ENCODE measurements at regions not wholly inside any gene's neighbourhood (a gene's known extent, or its start where the extent isn't known, plus 50 kb on each side); places are given as distances from the start of the nearest gene placed in this dataset.
"Not testable (repeated sequence)": the region's sequence is repeated elsewhere in the genome, so short reads cannot be mapped to it uniquely, and the experiment has no call there.

DNA sequence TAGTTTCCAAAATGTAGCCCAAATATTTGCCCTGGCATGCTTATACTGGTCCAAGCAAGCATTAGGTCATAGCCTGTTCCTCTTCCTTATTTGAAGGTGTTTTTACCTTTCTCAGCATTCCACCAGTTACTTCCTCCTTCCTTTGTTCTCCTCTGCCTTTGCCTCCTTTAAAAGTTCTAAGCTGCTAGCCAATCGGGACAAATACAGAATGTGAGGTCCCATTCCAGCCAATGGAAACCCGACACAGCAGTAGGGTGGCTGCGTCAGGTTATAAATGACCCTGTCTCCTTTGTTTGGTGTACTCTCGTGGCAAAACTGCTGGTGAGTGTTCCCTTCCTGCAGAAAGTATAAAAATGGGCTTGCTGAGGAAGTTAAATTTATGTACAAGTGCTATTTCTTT lies 452.0 kb upstream of the ADARB2 start:
- DNase-seq (ENCODE audit: low read depth in 2 of 2), result not testable (repeated sequence)

GRCh38 chr10:2188371-2188770 lies 451.0 kb upstream of the ADARB2 start:
- no peak for DNase-seq (ENCODE audit: low read depth in 2 of 2)

- DNase-seq (ENCODE audit: low read depth in 2 of 2), result no peak
These were observed 436.0 kb upstream of the ADARB2 start for GRCh38 chr10:2173327-2173726.

DNA sequence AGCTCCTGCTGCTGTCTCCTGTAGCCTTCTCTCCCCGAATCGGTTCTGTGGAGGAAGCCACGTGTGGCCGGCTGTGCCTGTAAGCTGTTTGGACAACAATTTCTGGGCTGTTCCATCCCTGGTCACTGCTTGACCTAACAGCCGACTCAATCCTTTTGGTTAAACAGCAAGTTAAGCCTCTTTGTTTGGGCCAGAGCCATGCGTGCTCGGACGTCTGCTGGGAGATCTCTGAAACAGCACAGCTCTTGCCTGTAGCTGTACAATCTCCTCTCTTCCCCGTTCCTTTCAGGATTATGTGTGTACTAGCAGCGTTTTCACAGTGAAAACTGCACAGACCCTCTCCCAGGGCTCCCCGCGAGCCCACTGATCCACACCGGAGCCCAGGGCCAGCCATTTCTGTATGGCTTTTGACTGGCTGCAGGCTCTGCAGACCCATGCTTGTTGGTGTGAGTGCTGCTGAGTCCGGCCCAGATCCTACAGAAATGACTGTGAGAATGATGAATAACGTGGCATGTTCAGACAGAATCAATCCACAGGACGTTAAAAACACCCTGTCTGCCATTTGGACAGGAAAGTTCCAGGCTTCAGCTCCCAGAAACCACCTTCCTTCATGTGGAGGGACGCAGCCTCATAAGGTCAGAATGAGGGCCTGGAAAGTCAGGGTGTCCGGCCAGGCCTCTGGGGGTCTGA lies 428.6 kb upstream of the ADARB2 start:
- no peak for DNase-seq (ENCODE audit: low read depth in 2 of 2)

- DNase-seq (ENCODE audit: low read depth in 2 of 2), result no peak
These were observed 413.0 kb upstream of the ADARB2 start for GRCh38 chr10:2150288-2150687.

DNA sequence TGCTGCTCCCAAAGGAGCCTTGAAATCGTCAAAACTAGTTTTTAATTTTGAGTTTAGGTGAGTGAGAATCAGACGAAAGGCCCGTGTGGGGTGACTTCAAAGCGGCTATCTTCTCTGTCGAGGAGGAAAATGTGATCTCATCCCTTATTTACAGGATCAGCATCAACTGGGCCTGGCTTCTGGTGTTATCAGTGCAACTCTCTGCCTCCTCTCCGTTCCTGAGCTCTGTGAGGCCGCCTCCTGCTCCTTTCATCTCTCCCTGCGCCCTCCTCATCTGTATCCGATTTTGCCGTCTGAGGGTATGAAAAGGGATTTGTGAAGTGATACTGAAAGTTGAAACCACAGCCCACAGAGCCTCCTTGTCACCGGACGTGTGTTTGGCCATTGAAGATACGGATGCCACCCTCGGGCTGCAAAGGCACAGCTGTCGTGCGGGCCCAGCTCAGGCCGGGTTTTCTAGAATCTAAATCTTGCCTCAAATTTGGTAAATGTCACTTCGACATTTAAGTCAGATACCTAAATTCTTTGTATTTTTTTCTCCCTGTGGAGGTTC lies 408.7 kb upstream of the ADARB2 start:
- DNase-seq (ENCODE audit: low read depth in 2 of 2), result no peak

DNA sequence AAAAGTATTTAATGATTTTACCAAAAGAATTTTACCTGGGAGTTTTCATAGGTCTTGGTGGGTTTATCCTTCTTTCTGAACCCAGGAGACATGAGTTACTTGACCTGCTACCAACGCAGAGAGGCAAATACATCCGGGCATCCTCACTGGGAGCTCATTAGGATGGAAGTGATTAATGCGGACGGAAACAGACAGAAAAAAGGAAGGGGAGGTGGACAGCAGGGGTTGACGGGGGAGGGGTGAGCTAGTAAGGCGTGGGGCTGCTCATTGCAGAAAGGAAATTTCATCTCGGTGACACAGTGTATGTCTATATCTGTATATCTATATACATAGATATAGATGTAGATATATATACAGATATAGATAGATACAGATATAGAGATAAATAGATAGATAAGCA lies 408.2 kb upstream of the ADARB2 start:
- no peak for DNase-seq (ENCODE audit: low read depth in 2 of 2)

GRCh38 chr10:2144584-2144983 lies 407.3 kb upstream of the ADARB2 start:
- no peak for DNase-seq (ENCODE audit: low read depth in 2 of 2)

DNA sequence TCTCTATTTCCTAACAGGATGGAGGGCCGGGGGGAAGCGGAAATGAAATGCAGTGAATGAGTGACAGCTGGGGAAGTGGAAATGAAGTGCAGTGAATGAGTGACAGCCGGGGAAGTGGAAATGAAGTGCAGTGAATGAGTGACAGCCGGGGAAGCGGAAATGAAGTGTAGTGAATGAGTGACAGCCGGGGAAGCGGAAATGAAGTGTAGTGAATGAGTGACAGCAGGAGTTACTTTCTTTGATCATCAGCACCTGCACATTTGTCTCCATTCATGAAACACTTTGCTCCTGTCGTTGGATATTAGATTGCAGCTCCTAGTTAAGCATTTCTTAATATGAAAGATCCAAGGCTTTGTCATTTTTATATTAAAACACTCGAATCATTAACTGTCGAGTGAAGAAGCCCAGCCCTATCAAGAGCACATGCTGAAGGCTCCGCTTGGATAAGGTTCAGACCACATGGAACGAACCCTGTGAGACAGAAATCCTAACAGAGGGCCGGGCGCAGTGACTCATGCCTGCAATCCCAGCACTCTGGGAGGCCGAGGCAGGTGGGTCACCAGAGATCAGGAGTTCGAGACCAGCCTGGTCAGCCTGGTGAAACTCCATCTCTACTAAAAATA lies 406.0 kb upstream of the ADARB2 start:
- DNase-seq (ENCODE audit: low read depth in 2 of 2), result no peak

- no peak for DNase-seq (ENCODE audit: low read depth in 2 of 2)
These were observed 402.4 kb upstream of the ADARB2 start for GRCh38 chr10:2139746-2140145.

DNA sequence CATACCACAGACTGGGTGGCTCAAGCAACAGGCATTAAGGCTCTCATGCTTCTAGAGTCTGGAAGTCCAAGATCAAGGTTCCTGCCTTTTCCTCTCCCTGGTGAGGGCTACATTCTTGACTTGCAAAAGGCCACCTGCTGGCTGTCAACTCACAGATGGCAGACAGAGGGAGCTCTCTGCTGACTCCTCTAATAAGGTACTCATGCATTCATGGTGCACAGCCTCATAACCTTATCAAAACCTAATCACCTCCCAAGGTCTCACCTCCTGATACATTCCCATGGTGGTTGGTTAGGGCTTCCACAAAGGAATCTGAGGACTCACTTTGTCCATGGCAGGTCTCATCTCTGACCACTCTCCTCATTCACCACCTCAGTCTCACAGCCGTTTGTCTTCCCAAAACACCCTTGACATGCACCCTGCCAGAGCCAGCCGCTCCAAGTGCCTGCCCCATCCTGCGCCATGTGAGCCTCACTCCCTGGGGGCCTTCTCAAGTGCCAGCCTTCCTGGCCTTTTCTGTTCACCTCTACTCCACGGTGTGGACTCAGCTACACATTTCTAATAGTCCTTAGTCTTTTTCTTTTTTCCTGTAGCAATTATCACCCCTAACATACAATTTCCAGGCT lies 400.3 kb upstream of the ADARB2 start:
- DNase-seq (ENCODE audit: low read depth in 2 of 2), result no peak

- no peak for DNase-seq (ENCODE audit: low read depth in 2 of 2)
These were observed 393.5 kb upstream of the ADARB2 start for GRCh38 chr10:2130705-2131305.

GRCh38 chr10:2128991-2129390 lies 391.7 kb upstream of the ADARB2 start:
- no peak for DNase-seq (ENCODE audit: low read depth in 2 of 2)

DNA sequence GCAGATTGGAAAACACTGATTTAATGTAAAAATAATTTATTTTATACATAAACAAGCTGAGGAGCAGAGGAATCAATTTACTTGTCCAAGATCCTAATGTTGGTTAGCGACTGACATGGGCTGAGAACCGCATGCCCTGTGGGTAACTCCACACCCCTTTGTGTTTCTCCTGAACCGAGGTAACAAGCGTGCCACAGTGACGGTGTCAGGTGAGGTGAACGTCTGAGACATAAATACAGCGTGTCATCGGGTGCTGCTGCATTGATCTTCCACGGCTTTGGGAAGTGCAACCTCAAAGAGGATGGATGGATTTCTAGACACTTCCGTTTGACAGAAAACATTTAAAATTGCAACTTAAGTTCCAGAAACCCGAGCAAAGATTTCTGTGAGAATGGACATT lies 386.8 kb upstream of the ADARB2 start:
- DNase-seq (ENCODE audit: low read depth in 2 of 2), result no peak

DNA sequence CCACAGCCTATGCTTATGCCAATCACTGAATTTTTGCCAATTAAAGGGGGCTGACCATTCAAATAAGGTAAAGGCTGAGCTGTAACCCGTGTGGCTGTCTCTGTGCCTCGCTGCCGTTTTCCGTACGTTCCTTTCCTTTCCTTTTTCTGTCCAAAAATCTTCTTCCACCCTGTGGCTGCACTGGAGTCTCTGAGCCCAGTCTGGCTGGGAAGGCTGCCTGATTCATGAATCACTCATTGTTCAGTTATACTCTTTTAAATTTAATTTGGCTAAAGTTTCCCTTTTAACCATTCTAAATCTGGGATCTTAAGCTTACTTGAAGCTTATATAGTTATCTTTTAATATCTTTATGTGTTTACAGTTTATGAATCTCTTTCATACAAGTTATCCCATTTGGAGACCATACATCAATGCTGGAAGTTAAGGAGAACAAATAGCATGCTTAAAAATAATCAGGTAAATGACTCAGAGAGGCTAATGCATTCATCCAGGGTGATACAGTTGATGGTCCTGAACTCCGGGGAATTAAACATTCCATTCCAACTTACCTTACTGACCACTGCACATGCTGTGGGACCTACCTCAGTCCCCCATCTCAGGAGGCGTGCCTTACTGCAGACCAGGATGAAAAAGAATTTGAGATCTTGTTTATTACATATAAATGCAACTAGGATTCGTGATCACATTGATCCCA lies 385.3 kb upstream of the ADARB2 start:
- DNase-seq (ENCODE audit: low read depth in 2 of 2), result no peak

- DNase-seq (ENCODE audit: low read depth in 2 of 2), result no peak
These were observed 384.6 kb upstream of the ADARB2 start for GRCh38 chr10:2121929-2122328.

GRCh38 chr10:2121315-2121714 lies 384.0 kb upstream of the ADARB2 start:
- DNase-seq (ENCODE audit: low read depth in 2 of 2), result no peak

- DNase-seq (ENCODE audit: low read depth in 2 of 2), result no peak
These were observed 383.4 kb upstream of the ADARB2 start for GRCh38 chr10:2120746-2121145.

DNA sequence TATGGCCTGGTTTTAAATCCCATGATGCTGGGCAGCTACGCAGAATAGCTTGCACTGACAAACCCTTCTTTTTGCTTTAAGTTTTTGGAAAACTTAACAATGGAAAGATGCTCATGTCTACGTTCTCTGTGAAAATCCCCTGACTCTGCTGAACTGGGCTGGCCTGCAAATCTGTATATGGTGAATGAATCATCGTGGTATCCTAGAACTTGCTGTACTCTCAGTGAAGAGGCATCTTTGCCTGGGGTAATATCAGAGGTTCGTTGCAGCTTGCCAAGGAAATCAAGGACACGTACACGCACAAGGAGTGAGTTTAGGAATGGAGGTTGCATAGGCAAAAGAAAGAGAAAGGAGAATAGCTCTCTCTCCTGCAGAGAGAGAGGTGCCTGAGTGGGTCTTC lies 382.0 kb upstream of the ADARB2 start:
- DNase-seq (ENCODE audit: low read depth in 2 of 2), result no peak

DNA sequence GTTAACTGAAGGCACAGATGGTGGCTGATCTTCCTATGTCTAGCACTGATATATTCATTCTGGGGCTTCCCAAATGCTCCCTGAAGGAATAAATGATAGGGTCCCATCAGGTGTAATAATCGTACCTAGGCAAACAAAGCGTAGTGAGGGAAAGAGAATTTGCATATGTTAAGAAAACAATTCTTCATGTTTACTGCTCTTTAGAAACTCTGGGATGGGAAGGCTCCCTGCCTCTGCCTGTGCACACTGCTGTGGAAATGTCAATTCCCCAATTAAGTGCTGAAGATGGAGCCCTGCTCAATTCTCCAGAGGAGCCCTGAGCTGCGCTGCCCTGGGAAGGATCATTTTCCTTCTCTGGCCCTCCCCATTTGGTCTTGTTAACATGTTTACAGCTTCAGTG lies 380.9 kb upstream of the ADARB2 start:
- DNase-seq (ENCODE audit: low read depth in 2 of 2), result no peak

DNA sequence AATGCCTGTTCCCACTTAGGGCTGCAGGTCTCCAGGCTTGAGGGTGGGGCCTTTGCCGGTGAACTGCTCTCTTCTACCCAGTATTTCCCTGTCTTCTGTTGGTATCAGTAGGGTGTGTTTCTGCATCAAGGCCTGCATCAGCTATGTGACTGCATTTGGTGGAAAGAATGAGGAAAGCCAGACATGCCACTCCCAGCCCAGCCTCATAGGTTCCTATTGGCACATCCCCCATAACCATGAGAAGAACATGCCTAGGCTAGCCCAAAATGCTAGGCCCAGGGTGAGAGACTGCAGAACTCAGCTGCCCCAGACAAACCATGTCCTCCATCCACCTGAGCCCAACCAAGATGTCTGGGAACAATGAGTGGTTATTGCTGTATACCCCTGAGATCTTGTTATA lies 380.3 kb upstream of the ADARB2 start:
- no peak for DNase-seq (ENCODE audit: low read depth in 2 of 2)

GRCh38 chr10:2111965-2112364 lies 374.6 kb upstream of the ADARB2 start:
- no peak for DNase-seq (ENCODE audit: low read depth in 2 of 2)

Measured in stimulated activated CD4-positive, alpha-beta T cell treated with anti-CD3 and anti-CD28 coated beads, Interleukin-4, amount 100 ng/mL, for 48 hours (primary cell).